PC-9 (cell line): ENCODE measurements at regions not wholly inside any gene's neighbourhood (a gene's known extent, or its start where the extent isn't known, plus 50 kb on each side); places are given as distances from the start of the nearest gene placed in this dataset.

ENCODE experiments used
- EZH2 ChIP-seq: fragments of 200-600 bp; sonication (generic); IDR thresholded peaks from 2 replicates; pipeline ENCODE4 v1.8.0; 2017; ENCODE audit warnings: antibody characterized with exemption, low read depth
- TF ChIP-seq, protein P1 (sequence below): fragments of 200-600 bp; sonication (generic); conservative IDR thresholded peaks from 2 replicates; pipeline ENCODE4 v1.6.1; 2017; ENCODE audit warnings: mixed run types, antibody characterized with exemption, mild to moderate bottlenecking, moderate library complexity

DNA sequence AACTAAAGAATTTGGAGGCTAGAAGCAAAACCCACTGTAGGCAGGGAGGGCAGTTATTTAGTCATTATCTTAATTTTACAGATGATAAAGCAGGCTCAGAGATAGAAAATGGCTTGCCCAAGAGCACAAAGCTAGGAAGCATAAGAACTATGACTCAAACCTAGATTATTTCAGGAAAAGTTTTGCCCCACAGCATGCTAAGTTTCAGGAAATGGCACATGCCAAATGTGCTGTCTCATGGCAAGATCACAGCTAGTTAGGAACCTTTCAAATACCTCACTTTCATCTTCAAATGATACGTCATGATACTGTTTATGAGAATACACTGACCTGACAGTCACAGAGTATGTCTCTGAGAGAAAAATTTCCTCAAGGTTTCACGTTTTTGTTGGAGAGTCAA, 78.5 kb upstream of the SPANXC start:
- TF ChIP-seq, protein P1, sequence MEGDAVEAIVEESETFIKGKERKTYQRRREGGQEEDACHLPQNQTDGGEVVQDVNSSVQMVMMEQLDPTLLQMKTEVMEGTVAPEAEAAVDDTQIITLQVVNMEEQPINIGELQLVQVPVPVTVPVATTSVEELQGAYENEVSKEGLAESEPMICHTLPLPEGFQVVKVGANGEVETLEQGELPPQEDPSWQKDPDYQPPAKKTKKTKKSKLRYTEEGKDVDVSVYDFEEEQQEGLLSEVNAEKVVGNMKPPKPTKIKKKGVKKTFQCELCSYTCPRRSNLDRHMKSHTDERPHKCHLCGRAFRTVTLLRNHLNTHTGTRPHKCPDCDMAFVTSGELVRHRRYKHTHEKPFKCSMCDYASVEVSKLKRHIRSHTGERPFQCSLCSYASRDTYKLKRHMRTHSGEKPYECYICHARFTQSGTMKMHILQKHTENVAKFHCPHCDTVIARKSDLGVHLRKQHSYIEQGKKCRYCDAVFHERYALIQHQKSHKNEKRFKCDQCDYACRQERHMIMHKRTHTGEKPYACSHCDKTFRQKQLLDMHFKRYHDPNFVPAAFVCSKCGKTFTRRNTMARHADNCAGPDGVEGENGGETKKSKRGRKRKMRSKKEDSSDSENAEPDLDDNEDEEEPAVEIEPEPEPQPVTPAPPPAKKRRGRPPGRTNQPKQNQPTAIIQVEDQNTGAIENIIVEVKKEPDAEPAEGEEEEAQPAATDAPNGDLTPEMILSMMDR, result no peak
- TF ChIP-seq EZH2, result no peak
